ENCODE measurements at regions not wholly inside any gene's neighbourhood (a gene's known extent, or its start where the extent isn't known, plus 50 kb on each side); places are given as distances from the start of the nearest gene placed in this dataset.

DNA sequence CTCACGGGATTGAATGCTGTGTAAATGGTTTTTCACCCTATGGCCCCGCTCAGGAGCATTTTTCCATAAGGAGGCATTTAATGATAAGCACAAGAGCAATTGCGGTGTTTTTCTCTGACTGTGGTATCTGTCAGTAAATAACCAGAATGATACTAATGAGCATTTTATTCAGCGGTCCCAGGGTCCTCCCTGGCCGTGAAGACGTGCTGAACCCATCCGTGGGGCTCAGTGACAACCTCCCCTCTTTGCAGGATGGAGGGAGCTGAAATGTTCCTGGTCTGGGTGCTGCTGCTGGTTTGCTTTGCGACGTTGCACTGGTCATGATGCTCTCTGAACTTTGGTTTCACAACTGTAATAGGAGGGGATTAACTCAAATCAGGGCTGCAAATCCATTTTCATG lies 625.6 kb downstream of the AACS start:
- TF ChIP-seq, protein P1, sequence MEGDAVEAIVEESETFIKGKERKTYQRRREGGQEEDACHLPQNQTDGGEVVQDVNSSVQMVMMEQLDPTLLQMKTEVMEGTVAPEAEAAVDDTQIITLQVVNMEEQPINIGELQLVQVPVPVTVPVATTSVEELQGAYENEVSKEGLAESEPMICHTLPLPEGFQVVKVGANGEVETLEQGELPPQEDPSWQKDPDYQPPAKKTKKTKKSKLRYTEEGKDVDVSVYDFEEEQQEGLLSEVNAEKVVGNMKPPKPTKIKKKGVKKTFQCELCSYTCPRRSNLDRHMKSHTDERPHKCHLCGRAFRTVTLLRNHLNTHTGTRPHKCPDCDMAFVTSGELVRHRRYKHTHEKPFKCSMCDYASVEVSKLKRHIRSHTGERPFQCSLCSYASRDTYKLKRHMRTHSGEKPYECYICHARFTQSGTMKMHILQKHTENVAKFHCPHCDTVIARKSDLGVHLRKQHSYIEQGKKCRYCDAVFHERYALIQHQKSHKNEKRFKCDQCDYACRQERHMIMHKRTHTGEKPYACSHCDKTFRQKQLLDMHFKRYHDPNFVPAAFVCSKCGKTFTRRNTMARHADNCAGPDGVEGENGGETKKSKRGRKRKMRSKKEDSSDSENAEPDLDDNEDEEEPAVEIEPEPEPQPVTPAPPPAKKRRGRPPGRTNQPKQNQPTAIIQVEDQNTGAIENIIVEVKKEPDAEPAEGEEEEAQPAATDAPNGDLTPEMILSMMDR (IDR thresholded peaks at IDR 0.05; ENCODE audit: low read length) = no peak
- TF ChIP-seq EZH2 (IDR thresholded peaks at IDR 0.05; ENCODE audit: borderline replicate concordance, low read length) = no peak
